HG03196 (cell line): ENCODE measurements at regions not wholly inside any gene's neighbourhood (a gene's known extent, or its start where the extent isn't known, plus 50 kb on each side); places are given as distances from the start of the nearest gene placed in this dataset.

Experiments
- ATAC-seq: cut with Tn5 transposase; IDR thresholded peaks from one replicate; pipeline ENCODE4 v1.9.1; 2021; ENCODE audit not compliant: unreplicated experiment

DNA sequence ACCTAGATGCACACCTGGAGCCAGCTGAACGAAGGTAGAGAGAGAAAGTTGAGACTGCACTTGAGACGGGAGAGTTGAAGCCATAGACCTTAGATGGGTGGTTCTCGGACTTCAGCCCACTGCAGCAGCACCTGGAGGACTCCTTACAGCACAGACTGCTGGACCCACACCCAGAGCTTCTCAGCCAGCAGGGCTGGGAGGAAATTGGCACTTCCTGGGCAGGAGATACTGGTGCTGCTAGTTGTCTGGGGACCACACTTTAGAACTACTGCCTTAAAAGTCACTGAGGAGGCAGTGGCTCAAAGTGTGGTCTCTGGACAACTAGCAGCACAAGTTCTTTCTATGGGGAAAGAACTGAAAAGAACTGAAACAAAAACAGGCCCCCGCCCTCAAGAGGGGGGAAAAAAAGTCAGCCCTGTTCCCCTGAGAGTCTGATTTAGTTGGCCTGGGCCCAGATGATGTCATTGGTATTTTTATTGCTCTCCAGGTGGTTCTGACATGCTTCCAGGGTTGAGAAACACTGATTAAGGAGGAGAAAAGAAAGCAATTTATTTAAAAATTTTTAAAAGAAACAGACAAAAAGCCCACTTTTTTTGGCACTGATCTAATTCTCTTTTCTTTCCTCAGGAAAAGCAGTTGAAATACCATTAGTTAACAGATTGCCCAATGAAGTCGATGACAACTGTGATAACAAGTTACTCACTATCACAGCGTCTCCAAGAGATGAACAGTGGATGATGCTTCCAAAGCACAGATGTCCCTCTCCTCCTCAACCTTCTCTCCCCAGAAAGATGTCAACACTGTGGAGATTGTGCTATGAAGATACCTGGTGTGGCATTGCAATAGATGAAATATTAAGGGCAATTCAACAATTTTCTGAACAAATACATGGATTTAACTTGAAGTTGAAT is 73.6 kb upstream of the ADAMTS16 start:
- ATAC-seq: no peak

DNA sequence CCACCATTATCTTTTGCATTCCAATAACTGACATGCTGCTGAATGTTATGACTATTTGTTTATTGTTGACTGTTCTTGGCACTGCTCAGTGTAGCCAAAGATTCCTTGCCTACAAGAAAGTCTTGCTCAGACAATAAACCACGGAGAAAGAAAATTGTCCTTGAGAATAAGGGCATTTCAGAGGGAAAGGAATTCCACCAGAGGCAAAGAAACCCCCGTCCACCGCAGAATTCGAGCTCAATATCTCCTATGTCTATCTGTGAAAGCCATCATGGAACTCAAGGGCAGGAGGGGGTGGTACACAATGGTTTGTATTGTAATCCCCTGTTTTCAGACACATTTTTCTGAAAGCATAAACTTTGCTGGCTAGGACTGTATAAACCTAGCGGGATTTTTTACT is 70.3 kb upstream of the ADAMTS16 start:
- ATAC-seq: no peak

DNA sequence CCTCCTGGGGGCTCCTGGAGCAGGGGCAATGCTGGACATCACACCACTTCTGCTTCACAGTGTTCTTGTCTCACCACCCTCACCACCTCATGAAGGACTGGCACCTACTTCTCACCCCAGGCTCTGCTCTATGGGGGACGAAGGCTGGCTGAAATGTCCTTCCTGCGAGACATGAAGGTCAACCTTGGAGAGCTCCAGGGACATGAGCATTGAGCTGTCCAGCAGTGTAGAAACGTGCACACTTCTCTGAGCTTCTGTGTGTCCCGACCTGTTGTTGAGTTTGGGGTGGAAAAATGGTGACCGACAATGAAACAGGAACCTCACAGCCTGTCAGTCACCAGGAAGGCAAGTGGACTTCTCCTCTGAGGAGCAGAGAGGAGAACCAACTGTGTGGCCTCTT is 68.6 kb upstream of the ADAMTS16 start:
- ATAC-seq: no peak

DNA sequence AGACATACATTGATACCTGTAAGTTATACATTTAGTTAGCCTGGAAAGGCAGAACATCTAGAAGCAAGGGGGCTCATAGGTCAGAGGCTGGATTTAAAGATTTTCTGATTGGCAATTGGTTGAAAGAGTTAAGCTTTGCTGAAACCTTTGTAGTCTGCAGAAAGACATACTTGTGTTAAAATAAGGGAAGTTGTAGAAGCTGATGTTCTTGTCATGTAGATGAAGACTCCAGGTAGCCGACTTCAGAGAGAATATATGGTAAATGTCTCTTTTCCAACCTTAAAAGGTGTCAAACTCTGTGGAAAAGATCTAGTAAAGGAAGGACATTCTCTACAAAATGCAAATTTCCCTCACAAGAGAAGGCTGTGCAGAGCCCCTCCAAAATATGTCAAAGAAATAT is 62.9 kb upstream of the ADAMTS16 start:
- no peak for ATAC-seq

DNA sequence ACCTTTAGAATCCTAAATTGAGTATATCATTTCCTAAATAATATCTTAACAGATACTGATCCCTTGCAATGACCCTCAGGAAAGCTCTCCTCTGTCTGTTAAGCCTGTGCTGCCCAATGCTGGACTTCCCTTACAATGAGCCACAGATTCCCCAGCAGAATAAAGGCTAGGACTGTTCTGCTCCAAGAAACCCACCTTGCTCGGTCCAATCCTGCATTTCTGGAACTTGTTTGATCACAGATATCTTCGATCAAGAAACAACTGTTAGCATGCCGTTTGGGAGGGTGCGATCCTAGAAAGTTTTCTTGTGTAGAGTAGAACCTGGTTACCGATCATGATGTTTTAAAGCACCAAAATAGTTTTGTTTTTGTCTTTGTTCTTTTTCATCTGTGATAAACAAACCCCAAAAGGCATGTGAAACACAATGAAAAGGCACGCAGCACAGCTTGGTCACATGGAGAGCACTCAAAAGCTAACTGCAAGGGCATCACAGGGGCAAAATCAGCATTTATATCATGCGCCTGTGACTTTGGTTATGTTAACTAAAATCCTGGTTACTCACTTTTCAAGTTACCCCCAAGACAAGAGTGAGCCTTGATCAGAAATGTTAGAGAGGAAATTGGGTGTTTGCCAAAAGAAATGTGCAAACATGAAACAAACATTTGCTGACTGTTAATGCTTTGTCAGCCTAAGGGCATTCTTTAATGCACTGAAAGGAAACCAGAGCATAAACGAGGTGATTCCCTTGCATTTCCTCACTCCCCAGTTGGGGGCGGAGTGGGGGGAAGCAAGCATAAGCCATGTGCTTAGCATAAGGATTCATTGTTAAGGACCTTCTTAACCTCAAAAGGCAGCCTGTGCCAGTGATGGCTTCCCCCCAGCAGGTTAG is 61.9 kb upstream of the ADAMTS16 start:
- no peak for ATAC-seq

DNA sequence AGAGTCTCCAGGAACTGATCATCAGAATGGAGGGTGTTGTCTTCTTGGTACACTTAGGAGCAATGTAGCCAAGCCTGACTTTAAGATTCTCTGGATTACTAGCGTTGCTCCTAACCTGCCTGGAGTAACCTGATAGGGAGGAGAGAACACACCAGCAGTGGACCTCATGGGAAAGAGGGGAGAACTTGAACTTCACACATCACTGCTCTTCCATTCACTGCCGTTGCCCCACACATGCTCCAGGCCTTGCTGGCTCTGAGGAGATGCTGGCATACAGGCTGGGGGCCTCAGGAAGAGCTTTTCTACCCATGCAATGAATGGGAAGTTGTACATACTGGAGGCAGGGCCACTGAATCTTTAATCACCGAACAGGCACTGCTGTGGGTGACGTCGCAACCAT is 60.3 kb upstream of the ADAMTS16 start:
- ATAC-seq: no peak

DNA sequence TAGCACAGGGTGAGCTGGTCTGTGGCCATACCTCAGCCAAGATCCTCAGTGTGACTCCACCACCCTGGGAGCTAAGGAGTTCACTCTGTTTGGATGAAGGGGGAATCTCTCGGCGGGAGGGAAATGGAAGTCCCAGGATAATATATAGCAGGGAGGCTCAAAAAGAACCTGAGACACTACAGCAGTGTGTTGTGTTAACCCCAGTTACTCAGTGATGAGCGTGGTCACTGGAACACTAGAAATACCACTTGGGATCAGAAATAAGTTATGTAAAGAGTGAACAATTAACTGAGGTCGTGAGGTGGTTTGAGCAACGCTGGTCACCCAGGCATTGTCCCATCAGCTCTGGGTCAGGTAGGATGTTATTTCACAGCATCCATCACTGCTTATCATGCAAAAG is 59.3 kb upstream of the ADAMTS16 start:
- no peak for ATAC-seq

DNA sequence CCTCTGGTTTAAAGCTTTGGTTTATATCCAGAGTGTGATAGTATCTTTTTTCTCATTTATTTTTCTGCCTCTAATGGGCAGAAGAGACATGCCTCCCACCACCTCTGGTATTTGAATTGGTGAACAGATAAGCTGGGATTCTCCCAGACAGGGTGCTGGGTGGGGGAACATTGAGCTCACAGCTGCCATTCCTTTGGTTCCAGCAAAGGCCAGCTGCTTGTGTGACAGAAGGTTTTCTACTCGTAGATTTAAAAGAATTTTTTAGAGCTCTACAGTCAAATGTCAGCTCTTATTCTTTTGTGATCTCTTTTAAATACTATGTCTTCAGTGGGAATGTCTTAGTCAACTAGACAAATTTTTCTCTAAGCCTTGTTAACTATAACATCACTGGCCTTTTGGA is 54.7 kb upstream of the ADAMTS16 start:
- ATAC-seq: no peak

DNA sequence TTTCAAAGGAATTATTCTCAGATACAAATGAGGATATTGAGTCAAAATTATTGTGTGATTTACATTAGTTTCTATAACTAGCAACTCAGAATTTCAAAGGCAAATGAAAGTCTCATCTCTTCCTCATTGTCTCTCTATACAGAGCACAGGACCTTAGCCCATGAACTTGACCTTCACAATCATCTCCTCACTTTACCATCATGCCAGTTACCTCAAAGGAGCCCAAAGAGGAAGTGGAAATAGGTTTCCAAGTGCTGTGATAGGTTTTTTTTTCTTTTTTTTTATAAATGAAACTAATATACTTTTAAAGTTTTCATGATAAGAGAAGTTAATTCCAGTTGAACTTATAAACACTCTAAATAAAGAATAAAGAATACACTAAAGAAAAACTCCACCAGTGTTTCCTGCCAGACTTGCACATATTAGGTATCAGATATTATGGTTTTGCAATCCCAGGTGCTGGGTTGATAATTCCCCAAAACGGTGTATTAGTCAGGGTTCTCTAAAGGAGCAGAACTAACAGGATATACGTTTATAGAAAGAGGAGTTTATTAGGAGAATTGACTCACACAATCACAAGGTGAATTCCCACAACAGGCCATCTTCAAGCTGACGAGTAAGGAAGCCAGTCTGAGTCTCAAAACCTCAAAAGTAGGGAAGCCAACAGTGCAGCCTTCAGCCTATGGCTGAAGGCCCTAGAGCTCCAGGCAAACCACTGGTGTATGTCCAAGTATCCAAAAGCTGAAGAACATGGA is 50.1 kb upstream of the ADAMTS16 start:
- no peak for ATAC-seq
